Esophagus (tissue), 2 donors: ENCODE measurements at regions not wholly inside any gene's neighbourhood (a gene's known extent, or its start where the extent isn't known, plus 50 kb on each side); places are given as distances from the start of the nearest gene placed in this dataset.

Experiments used
- H3K27ac ChIP-seq, 2 donors: one replicate each; pipeline ENCODE4 v1.5.1; 2013; ENCODE audit warnings: low read depth in 2 of 2, mild to moderate bottlenecking in 2 of 2, inconsistent platforms in 1 of 2, low read length in 1 of 2, moderate library complexity in 1 of 2
- H3K27me3 ChIP-seq, 2 donors: one replicate each; pipeline ENCODE4 v1.6.1; 2013; ENCODE audit warnings: low read length in 2 of 2, control low read depth in 1 of 2, mild to moderate bottlenecking in 1 of 2; ENCODE audit not compliant: insufficient read depth in 2 of 2, control insufficient read depth in 1 of 2
- H3K36me3 ChIP-seq, 2 donors: one replicate each; pipeline ENCODE4 v1.6.1; 2013; ENCODE audit warnings: low read length in 1 of 2; ENCODE audit not compliant: control insufficient read depth in 2 of 2, insufficient read depth in 2 of 2
- H3K4me1 ChIP-seq, 2 donors: one replicate each; pipeline ENCODE4 v1.6.1; 2013; ENCODE audit warnings: low read length in 1 of 2; ENCODE audit not compliant: control insufficient read depth in 2 of 2, insufficient read depth in 2 of 2
- H3K4me3 ChIP-seq, 2 donors: one replicate each; pipeline ENCODE4 v1.5.1; 2013; ENCODE audit warnings: low read length in 2 of 2, mild to moderate bottlenecking in 2 of 2, low read depth in 1 of 2, moderate library complexity in 1 of 2
- H3K9me3 ChIP-seq, 2 donors: one replicate each; pipeline ENCODE4 v1.6.1; 2013; ENCODE audit warnings: mild to moderate bottlenecking in 2 of 2, low read depth in 1 of 2, low read length in 1 of 2, moderate library complexity in 1 of 2; ENCODE audit not compliant: control insufficient read depth in 2 of 2, insufficient read depth in 1 of 2
- WGBS, 2 donors: extraction: QIAGEN DNeasy Blood & Tissue Kit; methylation state at CpG; one replicate each; pipeline ENCODE4 v1.1.7; 2013; 5-methylcytosine and 5-hydroxymethylcytosine counted together
- donor health status: healthy with polysubstance abuse.
- donor health status: Bipolar disorder and iron deficiency.

- Histone ChIP-seq H3K9me3 (no peaks in the 10 kb centered on the region), H3K4me1 (no peaks in the 10 kb centered on the region), H3K27ac (no peak overlapping the region), H3K27me3 (no peaks in the 10 kb centered on the region), H3K4me3 (no peak overlapping the region), H3K36me3 (no peaks in the 10 kb centered on the region)
- WGBS, 2 donors = 87 to 90% methylated on average over 4 of the region's 4 CpGs
Observed at GRCh38 chr7:116327135-116327534, 116.8 kb downstream of the TES start.

- Histone ChIP-seq H3K27ac (no peak overlapping the region), H3K9me3 (no peaks in the 10 kb centered on the region), H3K36me3 (no peaks in the 10 kb centered on the region), H3K4me1 (no peaks in the 10 kb centered on the region), H3K4me3 (no peak overlapping the region), H3K27me3 (no peaks in the 10 kb centered on the region)
- WGBS, 2 donors = 75 to 87% methylated on average over 7 of the region's 7 CpGs
Observed at GRCh38 chr7:116327752-116328151, 117.4 kb downstream of the TES start.

GRCh38 chr7:116328161-116328560, 117.8 kb downstream of the TES start:
- Histone ChIP-seq H3K27ac (no peak overlapping the region), H3K27me3 (no peaks in the 10 kb centered on the region), H3K4me1 (no peaks in the 10 kb centered on the region), H3K9me3 (no peaks in the 10 kb centered on the region), H3K4me3 (no peak overlapping the region), H3K36me3 (no peaks in the 10 kb centered on the region)
- WGBS, 2 donors = 70 to 72% methylated on average over 1 of the region's 1 CpG

GRCh38 chr7:116329686-116330503, 119.6 kb downstream of the TES start:
- no peaks in the 10 kb centered on the region for H3K36me3 ChIP-seq
- no peaks in the 10 kb centered on the region for H3K9me3 ChIP-seq
- 80 to 81% methylated on average over 1 of the region's 1 CpG for WGBS, 2 donors
- H3K27ac ChIP-seq = no peak overlapping the region
- no peak overlapping the region for H3K4me3 ChIP-seq
- H3K4me1 ChIP-seq = no peaks in the 10 kb centered on the region
- H3K27me3 ChIP-seq = no peaks in the 10 kb centered on the region

GRCh38 chr7:116331020-116331419, 120.7 kb downstream of the TES start:
- Histone ChIP-seq H3K27me3 (no peaks in the 10 kb centered on the region), H3K36me3 (no peaks in the 10 kb centered on the region), H3K9me3 (no peaks in the 10 kb centered on the region), H3K27ac (no peak overlapping the region), H3K4me1 (no peaks in the 10 kb centered on the region), H3K4me3 (no peak overlapping the region)

GRCh38 chr7:116332766-116333165, 122.4 kb downstream of the TES start:
- Histone ChIP-seq H3K27me3 (no peaks in the 10 kb centered on the region), H3K9me3 (no peaks in the 10 kb centered on the region), H3K27ac (no peak overlapping the region), H3K4me1 (no peaks in the 10 kb centered on the region), H3K4me3 (no peak overlapping the region), H3K36me3 (no peaks in the 10 kb centered on the region)
- 76 to 82% methylated on average over 3 of the region's 3 CpGs for WGBS, 2 donors

- Histone ChIP-seq H3K27me3 (no peaks in the 10 kb centered on the region), H3K36me3 (no peaks in the 10 kb centered on the region), H3K9me3 (no peaks in the 10 kb centered on the region), H3K4me1 (no peaks in the 10 kb centered on the region), H3K4me3 (no peak overlapping the region), H3K27ac (no peak overlapping the region)
- WGBS, 2 donors = 94 to 95% methylated on average over 3 of the region's 3 CpGs
Observed at GRCh38 chr7:116334555-116334954, 124.2 kb downstream of the TES start.

GRCh38 chr7:116337018-116337417, 126.7 kb downstream of the TES start:
- Histone ChIP-seq H3K4me3 (no peak overlapping the region), H3K9me3 (no peaks in the 10 kb centered on the region), H3K27me3 (no peaks in the 10 kb centered on the region), H3K27ac (no peak overlapping the region), H3K4me1 (no peaks in the 10 kb centered on the region), H3K36me3 (no peaks in the 10 kb centered on the region)
- WGBS, 2 donors = 60 to 86% methylated on average over 2 of the region's 2 CpGs

- Histone ChIP-seq H3K27ac (no peak overlapping the region), H3K27me3 (no peaks in the 10 kb centered on the region), H3K9me3 (no peaks in the 10 kb centered on the region), H3K4me3 (no peak overlapping the region), H3K4me1 (no peaks in the 10 kb centered on the region), H3K36me3 (no peaks in the 10 kb centered on the region)
Observed at GRCh38 chr7:116337800-116338199, 127.5 kb downstream of the TES start.

- Histone ChIP-seq H3K9me3 (no peaks in the 10 kb centered on the region), H3K4me1 (no peaks in the 10 kb centered on the region), H3K36me3 (no peaks in the 10 kb centered on the region), H3K4me3 (no peak overlapping the region), H3K27ac (no peak overlapping the region), H3K27me3 (no peaks in the 10 kb centered on the region)
- 31 to 32% methylated on average over 3 of the region's 3 CpGs for WGBS, 2 donors
Observed at GRCh38 chr7:116339564-116339963, 129.2 kb downstream of the TES start.
